Endothelial cell (in vitro differentiated cells): ENCODE measurements at regions not wholly inside any gene's neighbourhood (a gene's known extent, or its start where the extent isn't known, plus 50 kb on each side); places are given as distances from the start of the nearest gene placed in this dataset.
"Not testable (repeated sequence)": the region's sequence is repeated elsewhere in the genome, so short reads cannot be mapped to it uniquely, and the experiment has no call there.

ENCODE experiments used
- DNase-seq: peaks from one replicate; pipeline ENCODE4 v3.0.0; 2021; ENCODE audit warnings: low spot score
- H3K27ac Mint-ChIP-seq: one replicate; pipeline ENCODE4 v1.8.0; 2021; ENCODE audit warnings: mixed read lengths, inconsistent platforms; ENCODE audit not compliant: unreplicated experiment
- H3K27me3 Mint-ChIP-seq: one replicate; pipeline ENCODE4 v1.8.0; 2021; ENCODE audit warnings: mild to moderate bottlenecking, moderate library complexity, mixed read lengths, inconsistent platforms; ENCODE audit not compliant: unreplicated experiment
- H3K36me3 Mint-ChIP-seq: one replicate; pipeline ENCODE4 v1.8.0; 2021; ENCODE audit warnings: mild to moderate bottlenecking, low read depth, mixed read lengths, inconsistent platforms; ENCODE audit not compliant: unreplicated experiment
- H3K4me1 Mint-ChIP-seq: one replicate; pipeline ENCODE4 v1.8.0; 2021; ENCODE audit warnings: mild to moderate bottlenecking, mixed read lengths, inconsistent platforms; ENCODE audit not compliant: unreplicated experiment
- H3K4me3 Mint-ChIP-seq: one replicate; pipeline ENCODE4 v1.8.0; 2021; ENCODE audit warnings: mild to moderate bottlenecking, mixed read lengths, inconsistent platforms; ENCODE audit not compliant: unreplicated experiment
- H3K9me3 Mint-ChIP-seq: one replicate; pipeline ENCODE4 v1.8.0; 2021; ENCODE audit warnings: mixed read lengths, inconsistent platforms; ENCODE audit not compliant: unreplicated experiment
- TF ChIP-seq, protein P1 (sequence below): fragments of 200-600 bp; sonication (generic); IDR thresholded peaks from one replicate; pipeline ENCODE4 v1.5.0; 2021; ENCODE audit warnings: antibody characterized with exemption; ENCODE audit not compliant: unreplicated experiment

DNA sequence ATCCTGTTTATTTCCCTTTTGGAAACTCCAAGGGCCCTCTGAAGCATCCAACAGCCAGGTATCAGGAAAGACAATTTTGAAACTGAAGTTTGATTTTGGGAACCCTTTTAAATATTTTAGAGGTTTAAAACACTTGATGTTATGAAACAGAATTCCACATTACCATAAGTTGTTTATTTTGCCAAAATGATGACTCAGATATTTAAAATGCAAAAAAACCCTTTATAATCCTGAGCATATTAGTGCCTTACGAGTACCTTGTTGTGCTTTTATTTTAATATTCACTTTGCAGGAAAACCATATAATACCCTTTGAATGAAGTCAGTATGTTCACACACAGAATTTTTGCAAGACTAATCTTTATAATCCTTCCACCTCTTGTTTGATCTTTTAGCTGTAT is 765.1 kb upstream of the CA10 start:
- Mint-ChIP-seq H3K27me3 (no peaks in the 10 kb centered on the region), H3K27ac (no peak overlapping the region), H3K4me3 (no peak overlapping the region), H3K36me3 (no peaks in the 10 kb centered on the region), H3K9me3 (no peaks in the 10 kb centered on the region), H3K4me1 (no peaks in the 10 kb centered on the region)
- TF ChIP-seq, protein P1, sequence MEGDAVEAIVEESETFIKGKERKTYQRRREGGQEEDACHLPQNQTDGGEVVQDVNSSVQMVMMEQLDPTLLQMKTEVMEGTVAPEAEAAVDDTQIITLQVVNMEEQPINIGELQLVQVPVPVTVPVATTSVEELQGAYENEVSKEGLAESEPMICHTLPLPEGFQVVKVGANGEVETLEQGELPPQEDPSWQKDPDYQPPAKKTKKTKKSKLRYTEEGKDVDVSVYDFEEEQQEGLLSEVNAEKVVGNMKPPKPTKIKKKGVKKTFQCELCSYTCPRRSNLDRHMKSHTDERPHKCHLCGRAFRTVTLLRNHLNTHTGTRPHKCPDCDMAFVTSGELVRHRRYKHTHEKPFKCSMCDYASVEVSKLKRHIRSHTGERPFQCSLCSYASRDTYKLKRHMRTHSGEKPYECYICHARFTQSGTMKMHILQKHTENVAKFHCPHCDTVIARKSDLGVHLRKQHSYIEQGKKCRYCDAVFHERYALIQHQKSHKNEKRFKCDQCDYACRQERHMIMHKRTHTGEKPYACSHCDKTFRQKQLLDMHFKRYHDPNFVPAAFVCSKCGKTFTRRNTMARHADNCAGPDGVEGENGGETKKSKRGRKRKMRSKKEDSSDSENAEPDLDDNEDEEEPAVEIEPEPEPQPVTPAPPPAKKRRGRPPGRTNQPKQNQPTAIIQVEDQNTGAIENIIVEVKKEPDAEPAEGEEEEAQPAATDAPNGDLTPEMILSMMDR, result no peak
- no peak for DNase-seq

GRCh38 chr17:52899235-52899634 is 740.7 kb upstream of the CA10 start:
- no peak for DNase-seq
- Mint-ChIP-seq H3K9me3 (no peaks in the 10 kb centered on the region), H3K36me3 (no peaks in the 10 kb centered on the region), H3K4me1 (no peaks in the 10 kb centered on the region), H3K27ac (no peak overlapping the region), H3K4me3 (no peak overlapping the region), H3K27me3 (no peaks in the 10 kb centered on the region)
- TF ChIP-seq, protein P1, result no peak

DNA sequence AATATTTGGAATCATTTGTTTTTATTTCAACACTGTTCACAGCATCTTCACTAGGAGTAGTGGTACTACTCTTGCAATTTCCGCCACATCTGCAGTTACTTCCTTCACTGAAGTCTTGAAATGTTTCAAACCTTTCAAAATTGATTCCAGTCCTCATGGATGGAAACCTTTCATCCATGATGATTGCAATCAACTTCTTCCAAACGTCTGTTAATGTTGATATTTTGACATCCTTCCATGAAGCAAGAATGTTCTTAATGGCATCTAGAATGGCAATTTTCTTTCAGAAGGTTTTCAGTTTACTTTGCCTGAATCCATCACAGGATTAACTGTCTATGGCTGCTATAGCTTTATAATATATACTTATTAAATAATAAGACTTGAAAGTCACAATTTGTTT is 736.8 kb upstream of the CA10 start:
- Mint-ChIP-seq H3K4me3 (no peak overlapping the region), H3K36me3 (no peaks in the 10 kb centered on the region), H3K4me1 (no peaks in the 10 kb centered on the region), H3K27ac (no peak overlapping the region), H3K27me3 (no peaks in the 10 kb centered on the region), H3K9me3 (no peaks in the 10 kb centered on the region)
- TF ChIP-seq, protein P1, result no peak
- no peak for DNase-seq

- no peaks in the 10 kb centered on the region for H3K4me1 Mint-ChIP-seq
- TF ChIP-seq, protein P1, result no peak
- H3K27me3 Mint-ChIP-seq, result no peaks in the 10 kb centered on the region
- H3K36me3 Mint-ChIP-seq, result no peaks in the 10 kb centered on the region
- H3K27ac Mint-ChIP-seq, result no peak overlapping the region
- H3K4me3 Mint-ChIP-seq, result no peak overlapping the region
- no peak for DNase-seq
- no peaks in the 10 kb centered on the region for H3K9me3 Mint-ChIP-seq
Measured at GRCh38 chr17:52892334-52892733, 733.8 kb upstream of the CA10 start.

GRCh38 chr17:52885882-52886281 is 727.4 kb upstream of the CA10 start:
- no peaks in the 10 kb centered on the region for H3K4me1 Mint-ChIP-seq
- no peaks in the 10 kb centered on the region for H3K9me3 Mint-ChIP-seq
- no peak for DNase-seq
- H3K4me3 Mint-ChIP-seq, result no peak overlapping the region
- no peak overlapping the region for H3K27ac Mint-ChIP-seq
- no peaks in the 10 kb centered on the region for H3K36me3 Mint-ChIP-seq
- no peaks in the 10 kb centered on the region for H3K27me3 Mint-ChIP-seq
- TF ChIP-seq, protein P1, result no peak

DNA sequence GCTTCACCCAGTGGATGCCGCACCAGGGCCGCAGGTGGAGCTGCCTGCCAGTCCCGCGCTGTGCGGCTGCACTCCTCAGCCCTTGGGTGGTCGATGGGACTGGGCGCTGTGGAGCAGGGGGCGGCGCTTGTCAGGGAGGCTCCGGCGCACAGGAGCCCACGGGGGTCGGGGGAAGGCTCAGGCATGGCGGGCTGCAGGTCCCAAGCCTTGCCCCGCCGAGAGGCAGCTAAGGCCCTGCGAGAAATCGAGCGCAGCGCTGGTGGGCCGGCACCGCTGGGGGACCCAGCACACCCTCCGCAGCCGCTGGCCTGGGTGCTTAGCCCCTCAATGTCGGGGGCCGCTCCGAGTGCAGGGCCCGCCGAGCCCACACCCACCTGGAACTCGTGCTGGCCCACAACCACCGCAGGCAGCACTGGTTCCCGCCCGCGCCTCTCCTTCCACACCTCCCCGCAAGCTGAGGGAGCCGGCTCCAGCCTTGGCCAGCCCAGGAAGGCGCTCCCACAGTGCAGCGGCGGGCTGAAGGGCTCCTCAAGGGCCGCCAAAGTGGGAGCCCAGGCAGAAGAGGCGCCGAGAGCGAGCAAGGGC is 725.5 kb upstream of the CA10 start:
- H3K27ac Mint-ChIP-seq, H3K36me3 Mint-ChIP-seq, H3K9me3 Mint-ChIP-seq, H3K4me1 Mint-ChIP-seq, DNase-seq, H3K4me3 Mint-ChIP-seq, H3K27me3 Mint-ChIP-seq: not testable (repeated sequence)

- H3K4me1 Mint-ChIP-seq, H3K4me3 Mint-ChIP-seq, H3K36me3 Mint-ChIP-seq, H3K27ac Mint-ChIP-seq, DNase-seq, H3K27me3 Mint-ChIP-seq, H3K9me3 Mint-ChIP-seq: not testable (repeated sequence)
Measured at GRCh38 chr17:52846767-52847166, 688.3 kb upstream of the CA10 start.
